ENCODE measurements at regions not wholly inside any gene's neighbourhood (a gene's known extent, or its start where the extent isn't known, plus 50 kb on each side); places are given as distances from the start of the nearest gene placed in this dataset.

DNA sequence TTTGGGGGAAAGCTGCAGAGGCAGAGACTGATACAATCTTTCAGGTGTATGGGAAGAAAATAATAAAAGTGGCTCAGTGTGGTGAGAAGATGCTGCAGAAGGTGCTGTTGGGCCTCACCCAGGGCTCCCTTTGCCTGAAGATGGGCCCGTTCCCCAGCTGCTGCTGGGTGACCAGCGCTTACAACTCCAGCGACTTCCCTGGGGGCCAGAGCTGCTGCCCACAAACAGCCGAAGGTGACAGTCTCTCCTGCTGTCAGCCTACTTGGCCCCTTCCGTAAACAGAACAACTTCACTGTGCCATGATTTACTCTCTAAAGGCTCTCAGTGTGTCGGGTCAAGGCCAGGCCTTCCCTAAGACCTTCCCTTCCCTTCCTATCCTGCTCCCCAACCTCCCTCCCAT is 93.6 kb upstream of the PCBD1 start:
- Histone ChIP-seq H2AFZ (ENCODE audit: control insufficient read depth, low read length) (no peak overlapping the region), H4K20me1 (ENCODE audit: control insufficient read depth, extremely low read depth, insufficient read depth, low read length) (no peaks in the 10 kb centered on the region), H3K27ac (ENCODE audit: control insufficient read depth, insufficient read depth, low read length) (no peak overlapping the region), H3K36me3 (ENCODE audit: control insufficient read depth in 2 of 2, extremely low read depth in 1 of 2, insufficient read depth in 2 of 2, low read length in 2 of 2) (no peaks in the 10 kb centered on the region), H3K4me1 (ENCODE audit: control insufficient read depth, extremely low read depth, insufficient read depth, low read length) (peaks cover 8% of the 10 kb centered on the region), H3K9me3 (ENCODE audit: control insufficient read depth, low read depth, low read length) (no peaks in the 10 kb centered on the region), H3K79me2 (ENCODE audit: control insufficient read depth, insufficient read depth, low read length) (no peaks in the 10 kb centered on the region), H3K4me3 (ENCODE audit: control insufficient read depth in 2 of 3, extremely low read depth in 1 of 3, insufficient read depth in 2 of 3, low read depth in 1 of 3, low read length in 3 of 3) (no peak overlapping the region), H3K27me3 (ENCODE audit: control insufficient read depth, extremely low read depth, insufficient read depth, low read length) (no peaks in the 10 kb centered on the region), H3K9me1 (ENCODE audit: control insufficient read depth, extremely low read depth, insufficient read depth, low read length) (no peaks in the 10 kb centered on the region), H3K9ac (ENCODE audit: control insufficient read depth, extremely low read depth, insufficient read depth, low read length) (no peak overlapping the region), H3K4me2 (ENCODE audit: control insufficient read depth, extremely low read depth, insufficient read depth, low read depth, low read length) (no peak overlapping the region)
- dilution Hi-C loops (cut with MboI; ENCODE audit: extremely low pct_ligation_motif_present, low sequenced_read_pairs), result no loop called here
- TF ChIP-seq EZH2 (IDR thresholded peaks at IDR 0.05; ENCODE audit: low read length), result no peak
- TF ChIP-seq, protein P1, sequence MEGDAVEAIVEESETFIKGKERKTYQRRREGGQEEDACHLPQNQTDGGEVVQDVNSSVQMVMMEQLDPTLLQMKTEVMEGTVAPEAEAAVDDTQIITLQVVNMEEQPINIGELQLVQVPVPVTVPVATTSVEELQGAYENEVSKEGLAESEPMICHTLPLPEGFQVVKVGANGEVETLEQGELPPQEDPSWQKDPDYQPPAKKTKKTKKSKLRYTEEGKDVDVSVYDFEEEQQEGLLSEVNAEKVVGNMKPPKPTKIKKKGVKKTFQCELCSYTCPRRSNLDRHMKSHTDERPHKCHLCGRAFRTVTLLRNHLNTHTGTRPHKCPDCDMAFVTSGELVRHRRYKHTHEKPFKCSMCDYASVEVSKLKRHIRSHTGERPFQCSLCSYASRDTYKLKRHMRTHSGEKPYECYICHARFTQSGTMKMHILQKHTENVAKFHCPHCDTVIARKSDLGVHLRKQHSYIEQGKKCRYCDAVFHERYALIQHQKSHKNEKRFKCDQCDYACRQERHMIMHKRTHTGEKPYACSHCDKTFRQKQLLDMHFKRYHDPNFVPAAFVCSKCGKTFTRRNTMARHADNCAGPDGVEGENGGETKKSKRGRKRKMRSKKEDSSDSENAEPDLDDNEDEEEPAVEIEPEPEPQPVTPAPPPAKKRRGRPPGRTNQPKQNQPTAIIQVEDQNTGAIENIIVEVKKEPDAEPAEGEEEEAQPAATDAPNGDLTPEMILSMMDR (optimal IDR thresholded peaks at IDR 0.05 in 1 of 3, IDR thresholded peaks at IDR 0.05 in 1 of 3, conservative IDR thresholded peaks at IDR 0.05 in 1 of 3; ENCODE audit: extremely low read depth in 1 of 3, insufficient read depth in 2 of 3, low read length in 3 of 3), result no peak
- DNase-seq (ENCODE audit: low read depth, low spot score) (no peak), FAIRE-seq (no peak)

DNA sequence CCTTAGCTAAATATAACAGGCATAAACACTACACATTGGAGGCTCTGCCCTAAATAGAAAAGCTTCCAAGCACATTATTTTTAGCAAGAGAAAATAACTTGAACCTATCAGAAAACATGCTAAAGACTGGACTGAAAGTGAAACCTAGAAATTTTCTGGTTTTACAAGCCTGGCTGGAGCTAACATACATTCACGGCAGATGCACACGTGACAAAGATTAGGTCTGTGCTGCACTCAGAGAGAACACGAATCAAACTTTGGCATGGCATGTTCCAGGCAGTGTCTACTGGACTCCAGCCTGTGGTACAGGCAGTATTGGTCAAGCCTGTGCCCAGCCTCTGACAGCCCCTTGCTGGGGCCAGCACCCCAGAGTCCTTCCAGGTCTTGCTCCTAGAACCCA is 94.1 kb upstream of the PCBD1 start:
- Histone ChIP-seq H3K4me3 (ENCODE audit: control insufficient read depth in 2 of 3, extremely low read depth in 1 of 3, insufficient read depth in 2 of 3, low read depth in 1 of 3, low read length in 3 of 3) (no peak overlapping the region), H4K20me1 (ENCODE audit: control insufficient read depth, extremely low read depth, insufficient read depth, low read length) (no peaks in the 10 kb centered on the region), H3K9me3 (ENCODE audit: control insufficient read depth, low read depth, low read length) (no peaks in the 10 kb centered on the region), H2AFZ (ENCODE audit: control insufficient read depth, low read length) (no peak overlapping the region), H3K27me3 (ENCODE audit: control insufficient read depth, extremely low read depth, insufficient read depth, low read length) (no peaks in the 10 kb centered on the region), H3K4me2 (ENCODE audit: control insufficient read depth, extremely low read depth, insufficient read depth, low read depth, low read length) (no peak overlapping the region), H3K27ac (ENCODE audit: control insufficient read depth, insufficient read depth, low read length) (no peak overlapping the region), H3K4me1 (ENCODE audit: control insufficient read depth, extremely low read depth, insufficient read depth, low read length) (peaks cover 8% of the 10 kb centered on the region), H3K36me3 (ENCODE audit: control insufficient read depth in 2 of 2, extremely low read depth in 1 of 2, insufficient read depth in 2 of 2, low read length in 2 of 2) (no peaks in the 10 kb centered on the region), H3K79me2 (ENCODE audit: control insufficient read depth, insufficient read depth, low read length) (no peaks in the 10 kb centered on the region), H3K9ac (ENCODE audit: control insufficient read depth, extremely low read depth, insufficient read depth, low read length) (no peak overlapping the region), H3K9me1 (ENCODE audit: control insufficient read depth, extremely low read depth, insufficient read depth, low read length) (no peaks in the 10 kb centered on the region)
- dilution Hi-C loops (cut with MboI; ENCODE audit: extremely low pct_ligation_motif_present, low sequenced_read_pairs), result no loop called here
- FAIRE-seq (no peak), DNase-seq (ENCODE audit: low read depth, low spot score) (no peak)
- TF ChIP-seq, protein P1 (optimal IDR thresholded peaks at IDR 0.05 in 1 of 3, IDR thresholded peaks at IDR 0.05 in 1 of 3, conservative IDR thresholded peaks at IDR 0.05 in 1 of 3; ENCODE audit: extremely low read depth in 1 of 3, insufficient read depth in 2 of 3, low read length in 3 of 3), result no peak
- TF ChIP-seq EZH2 (IDR thresholded peaks at IDR 0.05; ENCODE audit: low read length), result no peak

Measured in keratinocyte (primary cell).